GM12878 (cell line): ENCODE measurements at regions not wholly inside any gene's neighbourhood (a gene's known extent, or its start where the extent isn't known, plus 50 kb on each side); places are given as distances from the start of the nearest gene placed in this dataset.

Experiments used
- BCL3 ChIP-seq: IDR thresholded peaks from 2 replicates; pipeline ENCODE4 v1.6.1; 2011; ENCODE audit warnings: borderline replicate concordance, low read depth, mild to moderate bottlenecking, moderate library complexity, low read length; ENCODE audit not compliant: insufficient read depth, poor library complexity, severe bottlenecking
- BCLAF1 ChIP-seq: fragments of 450-650 bp; IDR thresholded peaks from 2 replicates; pipeline ENCODE4 v1.6.1; 2017; ENCODE audit warnings: antibody characterized with exemption, mild to moderate bottlenecking, moderate library complexity
- IKZF2 ChIP-seq, 2 experiments: fragments of 450-650 bp; IDR thresholded peaks; 2 replicates each; pipeline ENCODE4 v1.6.1; 2017; ENCODE audit warnings: mild to moderate bottlenecking in 2 of 2, moderate library complexity in 2 of 2
- TCF7 ChIP-seq: IDR thresholded peaks from 2 replicates; pipeline ENCODE4 v1.6.1; 2014; ENCODE audit warnings: antibody characterized with exemption, borderline replicate concordance
- USF1 ChIP-seq: IDR thresholded peaks from 2 replicates; pipeline ENCODE4 v1.6.1; 2011; ENCODE audit warnings: borderline replicate concordance, low read depth, mild to moderate bottlenecking, moderate library complexity, mixed read lengths, low read length; ENCODE audit not compliant: insufficient read depth; ENCODE audit errors: extremely low read length

GRCh38 chr10:29407280-29407858 lies 118.5 kb downstream of the LYZL1 start (continued):
- TF ChIP-seq BCLAF1 (no peak), USF1 (no peak), TCF7 (no peak), BCL3 (no peak), IKZF2 (IDR thresholded peaks at IDR 0.05) (no peak)
